WTC11 (cell line): ENCODE measurements at regions not wholly inside any gene's neighbourhood (a gene's known extent, or its start where the extent isn't known, plus 50 kb on each side); places are given as distances from the start of the nearest gene placed in this dataset.

Experiments used
- ATAC-seq: fragments of 200-7000 bp; cut with Tn5 transposase; 2 replicates; pipeline ENCODE4 v1.10.0; 2021; ENCODE audit warnings: mild to moderate bottlenecking, moderate library complexity
- CTCF ChIA-PET: fragments of 300-600 bp; sonication (Branson Sonifier 250); formaldehyde crosslinking; loops from one replicate; lab custom pipeline; 2021; ENCODE audit warnings: antibody characterized with exemption; lab: Charles Lee
- POLR2A ChIA-PET: fragments of 350-600 bp; sonication (Branson Sonifier 250); formaldehyde crosslinking; loops from one replicate; lab custom pipeline; 2021; ENCODE audit warnings: antibody characterized with exemption; lab: Charles Lee
- DNase-seq: peaks from one replicate; pipeline ENCODE4 v3.0.0; 2021; ENCODE audit warnings: low spot score
- H3K27ac Mint-ChIP-seq: 2 replicates; pipeline ENCODE4 v1.8.0; 2021; ENCODE audit warnings: mixed read lengths
- H3K27me3 Mint-ChIP-seq: 2 replicates; pipeline ENCODE4 v1.8.0; 2021; ENCODE audit warnings: low read depth, mild to moderate bottlenecking, moderate library complexity, mixed read lengths
- H3K36me3 Mint-ChIP-seq: 2 replicates; pipeline ENCODE4 v1.8.0; 2021; ENCODE audit warnings: mixed read lengths
- H3K4me1 Mint-ChIP-seq: 2 replicates; pipeline ENCODE4 v1.8.0; 2022; ENCODE audit warnings: mixed read lengths
- H3K4me3 Mint-ChIP-seq: 2 replicates; pipeline ENCODE4 v1.8.0; 2021; ENCODE audit warnings: mild to moderate bottlenecking, moderate library complexity, mixed read lengths
- H3K9me3 Mint-ChIP-seq: 2 replicates; pipeline ENCODE4 v1.8.0; 2021; ENCODE audit warnings: mixed read lengths
- ARID4B ChIP-seq: sonication (generic); formaldehyde crosslinking; IDR thresholded peaks from 2 replicates; pipeline ENCODE4 v1.8.0; 2023; ENCODE audit warnings: missing genetic modification reagents, mild to moderate bottlenecking, borderline replicate concordance
- ATF2 ChIP-seq: sonication (generic); formaldehyde crosslinking; IDR thresholded peaks from 2 replicates; pipeline ENCODE4 v1.8.1; 2022; ENCODE audit warnings: low read depth, missing genetic modification reagents, borderline replicate concordance
- ELF4 ChIP-seq: sonication (generic); formaldehyde crosslinking; IDR thresholded peaks from 2 replicates; pipeline ENCODE4 v1.8.1; 2022; ENCODE audit warnings: low read depth, mild to moderate bottlenecking, moderate library complexity, missing genetic modification reagents
- ERG ChIP-seq: fragments of 250-450 bp; sonication (Bioruptor Pico); IDR thresholded peaks from 2 replicates; pipeline ENCODE4 v1.8.0; 2021; ENCODE audit warnings: mild to moderate bottlenecking
- FOXK1 ChIP-seq: sonication (generic); formaldehyde crosslinking; IDR thresholded peaks from 2 replicates; pipeline ENCODE4 v1.8.0; 2022; ENCODE audit warnings: mild to moderate bottlenecking, moderate library complexity, missing genetic modification reagents
- JAZF1 ChIP-seq: fragments of 250-450 bp; sonication (Bioruptor Pico); IDR thresholded peaks from 2 replicates; pipeline ENCODE4 v1.9.0; 2021; ENCODE audit warnings: moderate library complexity, mild to moderate bottlenecking, inconsistent platforms
- JUN ChIP-seq: sonication (generic); formaldehyde crosslinking; IDR thresholded peaks from 2 replicates; pipeline ENCODE4 v1.8.0; 2023; ENCODE audit warnings: mild to moderate bottlenecking, missing genetic modification reagents
- MAX ChIP-seq: sonication (generic); formaldehyde crosslinking; IDR thresholded peaks from 2 replicates; pipeline ENCODE4 v1.8.0; 2022; ENCODE audit warnings: mild to moderate bottlenecking, missing genetic modification reagents
- MLX ChIP-seq: sonication (generic); formaldehyde crosslinking; IDR thresholded peaks from 2 replicates; pipeline ENCODE4 v1.8.1; 2023; ENCODE audit warnings: mild to moderate bottlenecking, missing genetic modification reagents, moderate library complexity
- MXD4 ChIP-seq: fragments of 250-450 bp; sonication (Bioruptor Pico); IDR thresholded peaks from 2 replicates; pipeline ENCODE4 v1.8.0; 2021; ENCODE audit warnings: mild to moderate bottlenecking, moderate library complexity, borderline replicate concordance
- NR2C2 ChIP-seq: sonication (generic); formaldehyde crosslinking; IDR thresholded peaks from 2 replicates; pipeline ENCODE4 v1.8.0; 2022; ENCODE audit warnings: mild to moderate bottlenecking, missing genetic modification reagents
- NR3C1 ChIP-seq: sonication (generic); formaldehyde crosslinking; conservative IDR thresholded peaks from 2 replicates; pipeline ENCODE4 v1.8.1; 2023; ENCODE audit warnings: low read depth, mild to moderate bottlenecking, missing genetic modification reagents
- PREB ChIP-seq: sonication (generic); formaldehyde crosslinking; IDR thresholded peaks from 2 replicates; pipeline ENCODE4 v1.8.1; 2022; ENCODE audit warnings: mild to moderate bottlenecking, missing genetic modification reagents, moderate library complexity, borderline replicate concordance
- RORB ChIP-seq: fragments of 250-450 bp; sonication (Bioruptor Pico); IDR thresholded peaks from 2 replicates; pipeline ENCODE4 v1.9.0; 2021; ENCODE audit warnings: mild to moderate bottlenecking
- SOX15 ChIP-seq: fragments of 250-450 bp; sonication (Bioruptor Pico); IDR thresholded peaks from 2 replicates; pipeline ENCODE4 v1.9.0; 2021; ENCODE audit warnings: mild to moderate bottlenecking
- ZMAT4 ChIP-seq: fragments of 250-450 bp; sonication (Bioruptor Pico); IDR thresholded peaks from 2 replicates; pipeline ENCODE4 v1.9.0; 2021; ENCODE audit warnings: mild to moderate bottlenecking
- ZNF232 ChIP-seq: sonication (generic); formaldehyde crosslinking; IDR thresholded peaks from 2 replicates; pipeline ENCODE4 v1.8.0; 2022; ENCODE audit warnings: mild to moderate bottlenecking, missing genetic modification reagents
- ZNF281 ChIP-seq: sonication (generic); formaldehyde crosslinking; IDR thresholded peaks from 2 replicates; pipeline ENCODE4 v1.8.0; 2023; ENCODE audit warnings: mild to moderate bottlenecking, missing genetic modification reagents
- ZNF425 ChIP-seq: fragments of 250-450 bp; sonication (Bioruptor Pico); conservative IDR thresholded peaks from 2 replicates; pipeline ENCODE4 v1.9.0; 2021; ENCODE audit warnings: mild to moderate bottlenecking
- ZNF512 ChIP-seq: sonication (generic); formaldehyde crosslinking; IDR thresholded peaks from 2 replicates; pipeline ENCODE4 v1.8.1; 2022; ENCODE audit warnings: missing genetic modification reagents, borderline replicate concordance

GRCh38 chr4:174107746-174108354 lies 175.6 kb downstream of the FBXO8 start:
- no peak overlapping the region for H3K27ac Mint-ChIP-seq
- no peak for TF ChIP-seq PREB
- TF ChIP-seq ELF4 (CRISPR knock-in tag): no peak
- TF ChIP-seq RORB (CRISPR knock-in tag): no peak
- no peak for TF ChIP-seq NR3C1 (CRISPR knock-in tag)
- TF ChIP-seq MAX (CRISPR knock-in tag): no peak
- no peak for TF ChIP-seq ZMAT4 (CRISPR knock-in tag)
- TF ChIP-seq ZNF232: no peak
- TF ChIP-seq MXD4 (CRISPR knock-in tag): no peak
- no peak for TF ChIP-seq ARID4B (CRISPR knock-in tag)
- no peak for TF ChIP-seq NR2C2 (CRISPR knock-in tag)
- no peak for TF ChIP-seq ZNF512 (CRISPR knock-in tag)
- TF ChIP-seq ERG (CRISPR knock-in tag): no peak
- no peak for TF ChIP-seq ZNF425 (CRISPR knock-in tag)
- no peak for TF ChIP-seq MLX (CRISPR knock-in tag)
- TF ChIP-seq ATF2 (CRISPR knock-in tag): no peak
- no peak for TF ChIP-seq JAZF1 (CRISPR knock-in tag)
- no peak for TF ChIP-seq JUN (CRISPR knock-in tag)
- no peak for TF ChIP-seq FOXK1
- no peak for TF ChIP-seq ZNF281 (CRISPR knock-in tag)
- no peak for TF ChIP-seq SOX15 (CRISPR knock-in tag)
- DNase-seq (peak; percentile 20), ATAC-seq (peak; percentile 98)
- peaks cover 9% of the 10 kb centered on the region for H3K4me1 Mint-ChIP-seq
- CTCF ChIA-PET: interaction anchor here (0.6 to 3.8 kb wide), 8 partner anchors 12 to 614 kb away, joined by 3 to 12 read pairs (median 3); no protein-coding TSS in a partner anchor
- POLR2A ChIA-PET: no interaction called here
- no peaks in the 10 kb centered on the region for H3K36me3 Mint-ChIP-seq
- H3K27me3 Mint-ChIP-seq: no peaks in the 10 kb centered on the region
- no peaks in the 10 kb centered on the region for H3K9me3 Mint-ChIP-seq
- no peak overlapping the region for H3K4me3 Mint-ChIP-seq
